ENCODE measurements at regions not wholly inside any gene's neighbourhood (a gene's known extent, or its start where the extent isn't known, plus 50 kb on each side); places are given as distances from the start of the nearest gene placed in this dataset.

GRCh38 chr2:134073023-134073422 is 180.8 kb upstream of the MGAT5 start:
- no peak for DNase-seq (ENCODE audit: low spot score)
- TF ChIP-seq CTCF (IDR thresholded peaks at IDR 0.05) = no peak
- Histone ChIP-seq H3K27ac (no peak overlapping the region), H3K4me3 (no peak overlapping the region)

- Histone ChIP-seq H3K27ac (no peak overlapping the region), H3K4me3 (no peak overlapping the region)
- no peak for DNase-seq (ENCODE audit: low spot score)
- no peak for TF ChIP-seq CTCF (IDR thresholded peaks at IDR 0.05)
These were observed 179.3 kb upstream of the MGAT5 start for GRCh38 chr2:134074619-134075018.

- no peak for TF ChIP-seq CTCF (IDR thresholded peaks at IDR 0.05)
- DNase-seq (ENCODE audit: low spot score) = no peak
- Histone ChIP-seq H3K27ac (no peak overlapping the region), H3K4me3 (no peak overlapping the region)
These were observed 178.7 kb upstream of the MGAT5 start for GRCh38 chr2:134075204-134075603.

GRCh38 chr2:134078354-134078753 is 175.5 kb upstream of the MGAT5 start:
- no peak for TF ChIP-seq CTCF (IDR thresholded peaks at IDR 0.05)
- H3K4me3 ChIP-seq = no peak overlapping the region
- DNase-seq (ENCODE audit: low spot score) = no peak
- H3K27ac ChIP-seq = no peak overlapping the region

- Histone ChIP-seq H3K27ac (no peak overlapping the region), H3K4me3 (no peak overlapping the region)
- DNase-seq (ENCODE audit: low spot score) = no peak
- TF ChIP-seq CTCF (IDR thresholded peaks at IDR 0.05) = no peak
These were observed 174.5 kb upstream of the MGAT5 start for GRCh38 chr2:134079373-134079772.

GRCh38 chr2:134080386-134081089 is 173.3 kb upstream of the MGAT5 start:
- no peak for TF ChIP-seq CTCF (IDR thresholded peaks at IDR 0.05)
- Histone ChIP-seq H3K27ac (no peak overlapping the region), H3K4me3 (no peak overlapping the region)
- DNase-seq (ENCODE audit: low spot score) = no peak

- DNase-seq (ENCODE audit: low spot score) = no peak
- TF ChIP-seq CTCF (IDR thresholded peaks at IDR 0.05) = no peak
- Histone ChIP-seq H3K4me3 (no peak overlapping the region), H3K27ac (no peak overlapping the region)
These were observed 172.5 kb upstream of the MGAT5 start for GRCh38 chr2:134081238-134081938.

Data from coronary artery (tissue), 2 donors.